ENCODE measurements at regions not wholly inside any gene's neighbourhood (a gene's known extent, or its start where the extent isn't known, plus 50 kb on each side); places are given as distances from the start of the nearest gene placed in this dataset.

DNA sequence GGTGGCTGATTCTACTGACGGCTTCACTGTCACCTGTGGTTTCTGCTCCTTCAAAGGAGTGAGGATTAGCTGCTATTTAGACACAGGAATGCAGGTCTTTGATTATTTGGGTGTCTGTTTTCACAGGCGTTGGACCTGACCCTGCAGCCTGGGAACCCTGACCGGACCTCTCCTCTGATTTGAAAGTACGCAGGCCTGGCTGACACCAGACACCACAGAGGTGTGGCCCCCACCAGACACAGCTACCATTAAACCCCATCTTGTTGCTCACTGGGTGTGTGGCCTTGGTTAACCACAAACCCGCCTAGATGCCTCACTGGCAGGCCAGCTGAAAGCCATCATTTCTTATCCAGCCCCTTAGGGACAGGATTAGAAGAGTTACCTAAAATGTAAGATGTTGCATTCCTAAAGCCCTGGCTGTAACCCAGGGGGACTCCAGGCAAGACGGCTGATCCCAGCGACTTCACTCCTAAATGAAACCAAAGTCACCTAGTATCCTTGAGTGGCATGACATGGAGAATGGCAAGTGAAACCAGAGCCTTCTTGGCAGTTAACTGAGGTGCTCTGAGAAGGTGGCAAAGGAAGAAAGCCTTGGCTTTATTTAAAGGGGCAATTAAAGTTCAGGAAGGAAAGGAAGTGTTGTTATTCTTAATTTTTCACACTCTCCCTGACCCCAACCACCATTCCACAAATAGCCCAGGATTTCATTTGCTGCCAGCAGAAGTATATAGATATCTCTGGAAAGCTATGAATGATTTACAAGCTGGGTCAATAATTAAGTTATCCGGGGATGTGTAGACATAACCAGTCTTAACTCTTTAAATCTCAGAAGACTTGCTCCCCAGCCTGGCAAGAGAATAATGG is 169.9 kb downstream of the QRSL1 start:
- TF ChIP-seq, protein P1, sequence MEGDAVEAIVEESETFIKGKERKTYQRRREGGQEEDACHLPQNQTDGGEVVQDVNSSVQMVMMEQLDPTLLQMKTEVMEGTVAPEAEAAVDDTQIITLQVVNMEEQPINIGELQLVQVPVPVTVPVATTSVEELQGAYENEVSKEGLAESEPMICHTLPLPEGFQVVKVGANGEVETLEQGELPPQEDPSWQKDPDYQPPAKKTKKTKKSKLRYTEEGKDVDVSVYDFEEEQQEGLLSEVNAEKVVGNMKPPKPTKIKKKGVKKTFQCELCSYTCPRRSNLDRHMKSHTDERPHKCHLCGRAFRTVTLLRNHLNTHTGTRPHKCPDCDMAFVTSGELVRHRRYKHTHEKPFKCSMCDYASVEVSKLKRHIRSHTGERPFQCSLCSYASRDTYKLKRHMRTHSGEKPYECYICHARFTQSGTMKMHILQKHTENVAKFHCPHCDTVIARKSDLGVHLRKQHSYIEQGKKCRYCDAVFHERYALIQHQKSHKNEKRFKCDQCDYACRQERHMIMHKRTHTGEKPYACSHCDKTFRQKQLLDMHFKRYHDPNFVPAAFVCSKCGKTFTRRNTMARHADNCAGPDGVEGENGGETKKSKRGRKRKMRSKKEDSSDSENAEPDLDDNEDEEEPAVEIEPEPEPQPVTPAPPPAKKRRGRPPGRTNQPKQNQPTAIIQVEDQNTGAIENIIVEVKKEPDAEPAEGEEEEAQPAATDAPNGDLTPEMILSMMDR (conservative IDR thresholded peaks at IDR 0.05): no peak
- TF ChIP-seq EZH2 (IDR thresholded peaks at IDR 0.05; ENCODE audit: low read depth): no peak

Measured in PC-9 (cell line).